GM12878 (cell line): ENCODE measurements at regions not wholly inside any gene's neighbourhood (a gene's known extent, or its start where the extent isn't known, plus 50 kb on each side); places are given as distances from the start of the nearest gene placed in this dataset.

Experiments used
- ATAC-seq: fragments of 200-7000 bp; cut with Tn5 transposase; 3 replicates; pipeline ENCODE4 v1.9.1; 2020; ENCODE audit warnings: mild to moderate bottlenecking, moderate library complexity
- BruUV-seq: library from RNA; stranded (reverse); fragments of 400-500 nt; replicated peaks from 2 replicates; lab custom pipeline; 2021; lab: Mats Ljungman, UMichigan
- CTCF ChIA-PET: fragments of 300-600 bp; sonication (Branson Sonifier 250); formaldehyde crosslinking; extraction: SDS; loops from one replicate; lab custom pipeline; 2021; ENCODE audit warnings: inconsistent platforms; lab: Yijun Ruan, JAX
- POLR2A ChIA-PET: fragments of 350-600 bp; formaldehyde crosslinking; extraction: SDS; loops from one replicate; lab custom pipeline; 2021; ENCODE audit warnings: inconsistent platforms; lab: Charles Lee
- RAD21 ChIA-PET: fragments of 300-600 bp; sonication (Branson Sonifier 250); formaldehyde crosslinking; loops from one replicate; lab custom pipeline; 2023; ENCODE audit warnings: antibody characterized with exemption; ENCODE audit not compliant: unreplicated experiment; lab: Charles Lee
- SMC1A ChIA-PET: fragments of 300-600 bp; sonication (Branson Sonifier 250); formaldehyde crosslinking; loops from one replicate; lab custom pipeline; 2023; ENCODE audit not compliant: unreplicated experiment, uncharacterized antibody; lab: Charles Lee
- DNase-seq: peaks from one replicate; pipeline ENCODE4 v3.0.0-alpha.2; 2011; ENCODE audit warnings: low read depth, low spot score
- FAIRE-seq: peaks from 3 replicates; lab custom pipeline; 2011; peaks lifted over from hg19 to GRCh38; lab: Jason Lieb, UNC
- H2AFZ ChIP-seq: 2 replicates; pipeline ENCODE4 v1.6.0; 2011; ENCODE audit warnings: low read depth, low read length, control low read depth; ENCODE audit not compliant: control insufficient read depth
- H3K27ac ChIP-seq: 2 replicates; pipeline ENCODE4 v1.5.1; 2011; ENCODE audit warnings: control low read depth; ENCODE audit not compliant: control insufficient read depth, insufficient read depth
- H3K27me3 ChIP-seq, 2 experiments: replicated peaks in 1 of 2; 2 replicates each; pipeline versions ENCODE4 v1.6.0 to v1.6.1; 2011; ENCODE audit warnings: low read length in 1 of 2; ENCODE audit not compliant: control insufficient read depth in 2 of 2, insufficient read depth in 2 of 2
- H3K36me3 ChIP-seq, 2 experiments: 2 replicates each; pipeline ENCODE4 v1.5.1; 2011; ENCODE audit warnings: low read length in 1 of 2; ENCODE audit not compliant: control insufficient read depth in 2 of 2, insufficient read depth in 2 of 2
- H3K4me1 ChIP-seq: 2 replicates; pipeline ENCODE4 v1.6.1; 2011; ENCODE audit warnings: mild to moderate bottlenecking, low read length, moderate library complexity, mixed read lengths; ENCODE audit not compliant: control insufficient read depth, insufficient read depth
- H3K4me2 ChIP-seq: 2 replicates; pipeline ENCODE4 v1.6.0; 2011; ENCODE audit warnings: control low read depth; ENCODE audit not compliant: control insufficient read depth, insufficient read depth
- H3K4me3 ChIP-seq: fragments of 200-600 bp; sonication (generic); 2 replicates; pipeline ENCODE4 v1.5.1; 2016
- H3K79me2 ChIP-seq: 2 replicates; pipeline ENCODE4 v1.6.0; 2011; ENCODE audit warnings: low read length; ENCODE audit not compliant: control insufficient read depth, insufficient read depth
- H3K9ac ChIP-seq: 2 replicates; pipeline ENCODE4 v1.8.0; 2011; ENCODE audit warnings: low read length, control low read depth, mixed read lengths; ENCODE audit not compliant: control insufficient read depth, insufficient read depth
- H3K9me3 ChIP-seq: replicated peaks from 3 replicates; pipeline ENCODE4 v1.5.1; 2011; ENCODE audit warnings: mild to moderate bottlenecking, low read length; ENCODE audit not compliant: control insufficient read depth, insufficient read depth
- H4K20me1 ChIP-seq: 2 replicates; pipeline ENCODE4 v1.6.0; 2011; ENCODE audit not compliant: control insufficient read depth, insufficient read depth
- BRCA1 ChIP-seq: IDR thresholded peaks from 2 replicates; pipeline ENCODE4 v1.6.1; 2011; ENCODE audit warnings: low read depth, low read length, improper control_type of control experiment
- FOXK2 ChIP-seq: fragments of 450-650 bp; IDR thresholded peaks from 2 replicates; pipeline ENCODE4 v1.6.1; 2017; ENCODE audit warnings: mild to moderate bottlenecking, moderate library complexity
- GABPA ChIP-seq: IDR thresholded peaks from 2 replicates; pipeline ENCODE4 v1.6.1; 2014; ENCODE audit warnings: antibody characterized with exemption, low read depth, mild to moderate bottlenecking, inconsistent platforms
- MTA2 ChIP-seq: fragments of 450-650 bp; IDR thresholded peaks from 2 replicates; pipeline ENCODE4 v1.6.1; 2016; ENCODE audit warnings: low read depth, mild to moderate bottlenecking, moderate library complexity
- NR2F1 ChIP-seq: fragments of 450-650 bp; conservative IDR thresholded peaks from 2 replicates; pipeline ENCODE4 v1.6.1; 2017; ENCODE audit warnings: mild to moderate bottlenecking
- POLR2AphosphoS2 ChIP-seq: IDR thresholded peaks from 2 replicates; pipeline ENCODE4 v1.6.1; 2011; ENCODE audit warnings: low read depth, mild to moderate bottlenecking, low read length, improper control_type of control experiment, moderate library complexity
- RCOR1 ChIP-seq: conservative IDR thresholded peaks from 2 replicates; pipeline ENCODE4 v1.6.1; 2012; ENCODE audit warnings: low read depth, low read length, improper control_type of control experiment
- REST ChIP-seq: IDR thresholded peaks from 2 replicates; pipeline ENCODE4 v1.6.1; 2012; ENCODE audit warnings: mild to moderate bottlenecking, low read depth, low read length
- SIX5 ChIP-seq: IDR thresholded peaks from 2 replicates; pipeline ENCODE4 v1.6.1; 2011; ENCODE audit warnings: mild to moderate bottlenecking, low read depth, low read length, moderate library complexity; ENCODE audit not compliant: severe bottlenecking
- STAT1 ChIP-seq: fragments of 450-650 bp; conservative IDR thresholded peaks from 2 replicates; pipeline ENCODE4 v1.6.1; 2014; ENCODE audit warnings: antibody characterized with exemption, mild to moderate bottlenecking
- SUPT20H ChIP-seq: IDR thresholded peaks from 2 replicates; pipeline ENCODE4 v1.6.1; 2011; ENCODE audit warnings: low read depth, mild to moderate bottlenecking, low read length, moderate library complexity, borderline replicate concordance; ENCODE audit not compliant: control insufficient read depth
- ZBTB33 ChIP-seq: fragments of 450-650 bp; IDR thresholded peaks from 2 replicates; pipeline ENCODE4 v1.6.1; 2017; ENCODE audit warnings: mild to moderate bottlenecking
- ZNF274 ChIP-seq: IDR thresholded peaks from one replicate; pipeline ENCODE4 v1.8.0; 2011; ENCODE audit not compliant: insufficient read length, insufficient read depth
- ZZZ3 ChIP-seq: IDR thresholded peaks from 2 replicates; pipeline ENCODE4 v1.6.1; 2011; ENCODE audit warnings: low read depth; ENCODE audit not compliant: control insufficient read depth, insufficient read length
- WGBS: methylation state at CpG from one replicate; pipeline ENCODE4 v1.1.6; 2016; ENCODE audit warnings: low lambda C conversion rate; ENCODE audit not compliant: insufficient replicate concordance, insufficient coverage; ENCODE audit errors: missing lambda C conversion rate; 5-methylcytosine and 5-hydroxymethylcytosine counted together
- in situ Hi-C: fragments of 300-500 bp; cut with MboI; formaldehyde crosslinking; loops from 9 replicates; pipeline ENCODE4 v1.14.3; 2018; ENCODE audit warnings: mixed read lengths
- intact Hi-C: fragments of 100-400 bp; cut with micrococcal nuclease; formaldehyde crosslinking; loops from one replicate; pipeline ENCODE4 v1.14.2; 2022; ENCODE audit not compliant: unreplicated experiment

DNA sequence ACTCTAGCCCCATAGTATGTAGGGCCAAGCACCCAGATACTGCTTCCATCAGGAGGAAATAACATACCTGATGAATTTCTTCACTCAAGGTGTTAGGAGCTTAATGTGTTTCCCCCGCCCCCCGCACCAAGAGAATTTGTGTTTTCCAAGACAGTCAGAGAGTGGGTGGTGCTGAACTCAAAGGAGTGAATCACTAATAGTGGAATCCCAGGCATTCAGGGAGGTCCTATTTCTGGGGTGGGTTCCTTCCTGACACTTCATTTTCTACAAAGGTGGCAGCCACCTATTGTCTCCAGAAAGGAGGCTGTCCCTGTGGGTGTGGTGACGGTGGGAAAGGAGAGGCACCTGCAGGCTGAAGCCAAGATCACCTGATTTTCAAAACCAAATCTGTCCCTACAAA, 50.8 kb upstream of the ELF5 start:
- BruUV-seq: no TSS peak
- CTCF ChIA-PET: interaction anchor here (0.6 to 0.8 kb wide), 2 partner anchors 21 to 185 kb away, joined by 3 read pairs; no protein-coding TSS in a partner anchor
- H3K9me3 ChIP-seq: no peaks in the 10 kb centered on the region
- H3K79me2 ChIP-seq: no peaks in the 10 kb centered on the region
- H3K4me2 ChIP-seq: no peak overlapping the region
- no peak overlapping the region for H3K4me3 ChIP-seq
- no peak overlapping the region for H2AFZ ChIP-seq
- 33% methylated on average over 3 of the region's 3 CpGs for WGBS
- RAD21 ChIA-PET: no interaction called here
- in situ Hi-C loops: no loop called here
- FAIRE-seq: no peak
- intact Hi-C loops: no loop called here
- H3K36me3 ChIP-seq: no peaks in the 10 kb centered on the region
- no peak overlapping the region for H3K9ac ChIP-seq
- SMC1A ChIA-PET: interaction anchor here (1.0 kb wide), 1 partner anchor 11 kb away, joined by 3 read pairs; no protein-coding TSS in a partner anchor
- POLR2A ChIA-PET: interaction anchor here (0.5 kb wide), 1 partner anchor 811 kb away, joined by 3 read pairs; no protein-coding TSS in a partner anchor
- H3K4me1 ChIP-seq: no peaks in the 10 kb centered on the region
- no peak for DNase-seq
- TF ChIP-seq SUPT20H (no peak), RCOR1 (no peak), ZNF274 (no peak), FOXK2 (no peak), SIX5 (no peak), MTA2 (no peak), STAT1 (no peak), ZBTB33 (no peak), BRCA1 (no peak), GABPA (no peak), ZZZ3 (no peak), NR2F1 (no peak), REST (no peak), POLR2AphosphoS2 (no peak)
- no peaks in the 10 kb centered on the region; a peak in 2 of 4 replicates for H3K27me3 ChIP-seq
- H4K20me1 ChIP-seq: no peaks in the 10 kb centered on the region
- H3K27ac ChIP-seq: no peak overlapping the region
- ATAC-seq: no peak
